ENCODE measurements at regions not wholly inside any gene's neighbourhood (a gene's known extent, or its start where the extent isn't known, plus 50 kb on each side); places are given as distances from the start of the nearest gene placed in this dataset.

- no peak for DNase-seq
Measured at GRCh38 chr20:21936261-21936660, 230.8 kb downstream of the PAX1 start.

GRCh38 chr20:21933526-21933925 is 228.1 kb downstream of the PAX1 start:
- DNase-seq, result no peak

GRCh38 chr20:21921251-21921650 is 215.8 kb downstream of the PAX1 start:
- no peak for DNase-seq

- DNase-seq, result no peak
Measured at GRCh38 chr20:21920211-21920610, 214.7 kb downstream of the PAX1 start.

GRCh38 chr20:21918398-21918797 is 212.9 kb downstream of the PAX1 start:
- DNase-seq, result no peak

- no peak for DNase-seq
Measured at GRCh38 chr20:21902391-21902790, 196.9 kb downstream of the PAX1 start.

- no peak for DNase-seq
Measured at GRCh38 chr20:21901470-21902275, 196.2 kb downstream of the PAX1 start.

GRCh38 chr20:21900431-21900830 is 195.0 kb downstream of the PAX1 start:
- no peak for DNase-seq

- no peak for DNase-seq
Measured at GRCh38 chr20:21874921-21875320, 169.5 kb downstream of the PAX1 start.

GRCh38 chr20:21874127-21874526 is 168.7 kb downstream of the PAX1 start:
- DNase-seq, result no peak

GRCh38 chr20:21873291-21873690 is 167.8 kb downstream of the PAX1 start:
- no peak for DNase-seq

GRCh38 chr20:21867811-21868210 is 162.3 kb downstream of the PAX1 start:
- DNase-seq, result no peak

GRCh38 chr20:21867353-21867752 is 161.9 kb downstream of the PAX1 start:
- no peak for DNase-seq

GRCh38 chr20:21862956-21863355 is 157.5 kb downstream of the PAX1 start:
- DNase-seq, result no peak

GRCh38 chr20:21862259-21862946 is 156.9 kb downstream of the PAX1 start:
- DNase-seq, result no peak

GRCh38 chr20:21840991-21841390 is 135.5 kb downstream of the PAX1 start:
- no peak for DNase-seq

GRCh38 chr20:21839982-21840381 is 134.5 kb downstream of the PAX1 start:
- no peak for DNase-seq

- DNase-seq, result no peak
Measured at GRCh38 chr20:21836346-21836745, 130.9 kb downstream of the PAX1 start.

- DNase-seq, result no peak
Measured at GRCh38 chr20:21835042-21835441, 129.6 kb downstream of the PAX1 start.

GRCh38 chr20:21832442-21833385 is 127.2 kb downstream of the PAX1 start:
- DNase-seq, result no peak

- no peak for DNase-seq
Measured at GRCh38 chr20:21826976-21827375, 121.5 kb downstream of the PAX1 start.

GRCh38 chr20:21821358-21821757 is 115.9 kb downstream of the PAX1 start:
- DNase-seq, result no peak

GRCh38 chr20:21820688-21821087 is 115.2 kb downstream of the PAX1 start:
- no peak for DNase-seq

Measured in NK-92 treated with Interleukin-12 subunit alpha and Interleukin-12 subunit beta, amount 100 ng/mL, for 24 hours (cell line).